IPS-20b (cell line): ENCODE measurements at regions not wholly inside any gene's neighbourhood (a gene's known extent, or its start where the extent isn't known, plus 50 kb on each side); places are given as distances from the start of the nearest gene placed in this dataset.

Source experiments
- H3K27ac ChIP-seq: one replicate; pipeline ENCODE4 v1.5.1; 2013; ENCODE audit warnings: low read length
- H3K27me3 ChIP-seq: 2 replicates; pipeline ENCODE4 v1.6.1; 2013; ENCODE audit warnings: mild to moderate bottlenecking, low read length, inconsistent platforms; ENCODE audit not compliant: insufficient read depth
- H3K36me3 ChIP-seq: 2 replicates; pipeline ENCODE4 v1.6.1; 2013; ENCODE audit warnings: low read depth, mild to moderate bottlenecking, inconsistent platforms, low read length, moderate library complexity; ENCODE audit not compliant: insufficient read depth
- H3K4me1 ChIP-seq: 2 replicates; pipeline ENCODE4 v1.6.1; 2013; ENCODE audit warnings: mild to moderate bottlenecking, control low read depth, inconsistent platforms, low read length, moderate library complexity; ENCODE audit not compliant: insufficient read depth
- H3K4me3 ChIP-seq: 2 replicates; pipeline ENCODE4 v1.5.1; 2013; ENCODE audit warnings: mild to moderate bottlenecking, low read length, inconsistent platforms
- H3K9ac ChIP-seq: 2 replicates; pipeline ENCODE4 v1.6.1; 2013; ENCODE audit warnings: low read depth, mild to moderate bottlenecking, inconsistent platforms, low read length, moderate library complexity
- H3K9me3 ChIP-seq: 2 replicates; pipeline ENCODE4 v1.6.1; 2013; ENCODE audit warnings: mild to moderate bottlenecking, low read depth, low read length, inconsistent platforms; ENCODE audit not compliant: insufficient read depth

DNA sequence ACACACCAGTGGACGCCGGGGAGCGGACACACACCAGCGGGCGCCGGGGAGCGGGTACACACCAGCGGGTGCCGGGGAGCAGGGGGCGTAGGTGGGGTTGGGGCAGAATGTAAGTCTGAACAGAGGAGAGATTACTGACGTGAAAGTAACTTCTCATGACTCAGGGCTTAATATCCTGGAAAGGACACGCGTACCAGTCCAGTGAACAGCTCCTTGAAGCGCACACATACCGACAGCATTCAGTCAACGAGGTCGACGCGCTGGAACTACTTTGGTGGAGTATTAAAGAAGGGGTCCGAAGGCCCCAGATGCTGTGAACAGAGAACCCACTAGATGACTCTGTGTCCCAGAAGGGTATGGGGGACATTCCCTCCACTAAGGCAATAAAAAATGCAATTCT lies 129.6 kb downstream of the ENGASE start:
- Histone ChIP-seq H3K27me3 (no peaks in the 10 kb centered on the region; the same call in 1 of the 2 replicates), H3K27ac (no peak overlapping the region), H3K4me1 (peaks cover 15% of the 10 kb centered on the region; the same call in 1 of the 2 replicates)

DNA sequence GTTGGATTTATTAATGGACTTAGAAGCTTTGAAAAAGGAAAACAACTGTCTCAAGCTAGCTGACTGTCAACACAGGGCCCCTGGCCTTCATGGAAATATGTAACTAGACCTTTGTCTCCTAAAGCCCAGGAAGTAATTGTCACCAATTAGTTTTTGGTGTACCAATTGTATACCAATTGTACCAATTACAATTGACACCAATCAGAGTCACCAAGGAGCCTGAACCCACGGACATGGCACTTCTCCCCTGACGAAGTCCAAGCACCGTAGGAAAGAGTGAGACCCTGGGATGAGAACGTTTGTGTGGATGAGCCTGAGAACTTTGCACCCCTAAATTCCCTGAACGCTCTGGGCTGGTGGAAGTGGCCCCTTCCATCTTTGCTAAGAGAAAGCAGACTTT lies 129.0 kb downstream of the ENGASE start:
- Histone ChIP-seq H3K9ac (no peak overlapping the region), H3K27me3 (no peaks in the 10 kb centered on the region; the same call in 1 of the 2 replicates), H3K4me3 (no peak overlapping the region), H3K4me1 (peaks cover 15% of the 10 kb centered on the region; the same call in 1 of the 2 replicates), H3K27ac (no peak overlapping the region), H3K36me3 (no peaks in the 10 kb centered on the region), H3K9me3 (no peaks in the 10 kb centered on the region)

More for the DNA sequence above, 129.6 kb downstream of the ENGASE start:
- no peaks in the 10 kb centered on the region for H3K9me3 ChIP-seq
- no peak overlapping the region for H3K4me3 ChIP-seq
- H3K9ac ChIP-seq, result no peak overlapping the region
- no peaks in the 10 kb centered on the region for H3K36me3 ChIP-seq

DNA sequence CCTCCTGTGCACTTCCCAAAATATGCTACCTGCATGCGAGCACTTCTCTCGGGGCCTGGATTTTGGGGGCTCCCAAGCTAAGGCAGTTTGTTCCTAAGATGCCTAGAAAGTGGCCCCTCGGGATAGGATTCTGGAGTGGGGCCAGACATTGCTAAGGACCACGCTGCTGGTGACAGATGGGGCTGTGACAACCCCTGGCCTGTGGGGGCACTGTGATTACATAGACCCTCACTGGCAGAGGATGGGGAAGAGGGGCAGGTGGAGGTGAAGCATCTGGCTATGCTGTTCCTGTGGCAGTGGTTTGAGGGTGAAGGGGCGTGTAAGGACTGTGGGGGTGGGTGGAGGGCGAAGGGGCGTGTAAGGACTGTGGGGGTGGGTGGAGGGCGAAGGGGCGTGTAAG lies 128.4 kb downstream of the ENGASE start:
- Histone ChIP-seq H3K4me3 (no peak overlapping the region), H3K9me3 (no peaks in the 10 kb centered on the region), H3K9ac (no peak overlapping the region), H3K27me3 (no peaks in the 10 kb centered on the region; the same call in 1 of the 2 replicates), H3K36me3 (no peaks in the 10 kb centered on the region), H3K27ac (no peak overlapping the region), H3K4me1 (peaks cover 15% of the 10 kb centered on the region; the same call in 1 of the 2 replicates)

DNA sequence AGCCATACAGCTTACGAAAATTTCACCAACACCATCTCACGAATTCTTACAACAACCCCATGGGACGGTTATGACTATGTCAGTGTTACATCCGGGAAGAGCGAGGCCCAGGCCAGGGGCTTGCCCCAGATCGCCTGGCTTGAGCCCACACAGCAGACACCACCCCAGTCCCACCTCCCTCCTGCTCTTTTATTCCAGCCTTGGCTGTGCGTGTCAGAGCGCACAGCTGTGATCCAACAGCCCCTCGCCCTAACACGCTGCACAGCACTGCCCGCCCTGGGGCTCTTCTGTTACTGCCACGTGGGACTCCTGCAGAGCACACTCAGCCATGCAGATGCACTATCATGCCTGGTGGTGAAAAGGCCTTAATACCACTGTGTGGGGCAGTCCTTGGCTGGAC lies 127.9 kb downstream of the ENGASE start:
- Histone ChIP-seq H3K27me3 (no peaks in the 10 kb centered on the region; the same call in 1 of the 2 replicates), H3K9me3 (no peaks in the 10 kb centered on the region), H3K4me1 (peaks cover 15% of the 10 kb centered on the region; the same call in 1 of the 2 replicates), H3K4me3 (no peak overlapping the region), H3K36me3 (no peaks in the 10 kb centered on the region), H3K27ac (no peak overlapping the region), H3K9ac (no peak overlapping the region)

DNA sequence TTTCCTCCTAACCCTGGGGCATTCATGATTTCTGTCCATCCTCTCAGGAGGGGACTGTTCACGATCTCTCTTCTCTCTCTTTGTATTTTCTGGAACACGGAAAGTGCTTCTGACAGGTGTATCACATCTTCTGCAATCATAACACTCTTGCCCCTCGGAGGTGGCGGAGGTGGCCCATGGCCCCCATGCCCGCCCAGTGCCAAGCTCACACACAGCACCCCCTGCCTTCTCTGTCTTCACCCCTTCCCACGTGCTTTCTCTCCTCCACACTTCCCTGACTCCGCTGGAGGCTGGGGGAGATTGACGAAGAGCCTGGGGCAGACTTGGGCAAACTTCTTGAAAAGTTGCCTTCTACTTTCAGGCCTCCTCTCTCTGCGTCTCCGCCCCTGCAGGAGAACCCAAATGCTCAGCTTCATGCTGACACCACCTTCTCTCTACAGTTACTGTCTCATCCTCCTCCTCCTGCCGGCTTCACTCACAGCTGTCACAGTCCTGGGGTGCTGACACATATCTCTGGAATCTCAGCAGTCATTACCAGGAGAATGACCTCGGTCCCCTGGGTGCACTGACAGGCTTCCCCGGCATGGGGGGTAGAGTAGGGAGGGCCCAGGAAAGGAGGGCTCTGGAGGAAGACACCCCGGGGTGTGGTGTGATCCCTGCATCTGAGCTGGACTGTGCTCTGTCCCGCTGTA lies 127.1 kb downstream of the ENGASE start:
- no peaks in the 10 kb centered on the region; the same call in 1 of the 2 replicates for H3K27me3 ChIP-seq
- H3K4me1 ChIP-seq, result peaks cover 15% of the 10 kb centered on the region; the same call in 1 of the 2 replicates
- no peak overlapping the region for H3K9ac ChIP-seq
- H3K27ac ChIP-seq, result no peak overlapping the region
- H3K9me3 ChIP-seq, result no peaks in the 10 kb centered on the region
- no peaks in the 10 kb centered on the region for H3K36me3 ChIP-seq
- H3K4me3 ChIP-seq, result no peak overlapping the region

DNA sequence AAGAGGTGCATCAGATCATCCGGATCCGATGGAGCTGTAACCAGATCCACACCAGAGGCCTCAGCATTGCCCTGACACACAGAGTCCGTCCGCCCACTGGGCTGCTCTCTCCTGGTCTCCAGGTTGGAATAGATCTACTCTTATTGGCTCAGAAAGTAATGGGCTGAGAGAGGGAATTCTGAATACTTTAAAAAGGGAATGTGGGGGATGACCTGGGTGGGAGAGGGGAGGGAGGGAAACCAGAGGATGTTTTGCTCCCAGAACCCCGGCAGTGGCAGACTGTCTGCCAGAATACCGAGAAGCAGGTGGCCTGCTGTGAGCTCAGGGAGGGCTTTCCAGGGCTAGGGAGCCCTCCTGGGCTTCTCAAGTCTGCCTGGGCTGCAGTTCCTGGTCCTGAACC lies 126.5 kb downstream of the ENGASE start:
- Histone ChIP-seq H3K4me1 (peaks cover 15% of the 10 kb centered on the region; the same call in 1 of the 2 replicates), H3K27me3 (no peaks in the 10 kb centered on the region)

DNA sequence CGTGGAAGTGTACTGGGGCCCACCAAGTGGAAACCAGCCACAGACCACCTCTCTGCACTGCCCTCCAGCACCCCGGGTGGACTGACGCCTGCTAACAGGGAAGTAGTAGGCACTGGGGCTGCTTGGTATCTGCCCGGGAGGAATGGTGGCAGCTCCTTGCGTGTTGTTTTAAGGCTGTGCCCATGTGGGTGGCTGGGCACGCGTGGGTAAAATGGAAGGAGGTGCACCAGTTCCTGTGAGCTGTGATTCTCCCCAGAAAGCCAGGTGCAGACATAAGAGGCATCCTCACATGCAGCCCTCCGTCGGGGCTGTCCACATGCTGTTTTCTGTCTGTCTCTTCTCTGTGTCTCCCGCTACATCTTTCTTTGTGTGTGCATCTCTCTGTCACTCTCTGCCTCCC lies 122.3 kb downstream of the ENGASE start:
- Histone ChIP-seq H3K27ac (no peak overlapping the region), H3K9me3 (no peaks in the 10 kb centered on the region), H3K36me3 (no peaks in the 10 kb centered on the region), H3K27me3 (peaks cover 5% of the 10 kb centered on the region), H3K4me3 (no peak overlapping the region), H3K9ac (no peak overlapping the region), H3K4me1 (peaks cover 26% of the 10 kb centered on the region)

More for the DNA sequence above, 126.5 kb downstream of the ENGASE start:
- Histone ChIP-seq H3K9me3 (no peaks in the 10 kb centered on the region), H3K9ac (no peak overlapping the region), H3K36me3 (no peaks in the 10 kb centered on the region), H3K4me3 (no peak overlapping the region), H3K27ac (no peak overlapping the region)

DNA sequence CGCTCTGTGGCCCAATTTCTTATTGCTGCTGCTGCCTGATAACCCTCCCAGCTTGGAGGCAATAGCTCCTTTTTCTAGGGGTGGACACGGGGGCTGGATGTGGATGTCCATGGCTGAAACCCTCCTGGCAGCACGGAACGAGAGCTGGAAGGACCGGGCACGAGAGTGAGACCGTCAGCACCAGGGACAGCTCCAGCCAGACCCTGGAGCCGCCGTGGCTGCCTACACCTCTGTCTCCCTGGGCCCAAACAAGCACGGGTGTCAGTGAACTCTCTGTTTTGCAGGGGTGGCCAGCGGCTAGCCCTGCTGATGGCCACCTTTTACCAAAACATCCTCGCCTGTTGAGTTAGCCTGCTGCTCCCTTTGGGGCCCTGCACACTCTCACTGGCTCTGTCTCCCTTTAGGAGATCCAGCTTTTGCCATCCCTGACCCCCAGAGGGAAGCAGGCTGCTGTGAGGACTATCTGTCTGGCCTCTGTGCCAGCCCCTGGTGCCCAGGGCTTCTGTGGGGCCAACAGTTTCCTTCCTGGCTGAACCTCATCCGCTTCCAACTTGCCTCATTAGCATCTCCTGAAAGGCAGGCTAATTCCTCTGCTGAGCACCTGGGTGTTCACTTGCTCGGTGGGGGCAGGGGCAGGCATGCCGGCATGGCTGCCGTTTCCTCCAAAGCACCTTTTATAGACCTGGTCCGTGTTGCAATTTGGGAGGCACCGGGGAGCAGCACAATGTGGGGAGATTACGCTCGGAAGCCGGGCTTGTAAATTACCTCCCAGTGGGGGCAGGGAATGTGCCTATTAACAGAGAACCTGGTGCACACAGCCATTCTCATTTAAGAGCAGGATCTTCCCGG lies 118.1 kb downstream of the ENGASE start:
- H3K9ac ChIP-seq, result peak overlapping the region; percentile 80; the same call in 1 of the 2 replicates
- H3K4me1 ChIP-seq, result peaks cover 32% of the 10 kb centered on the region
- H3K27ac ChIP-seq, result peak overlapping the region; percentile 96
- no peaks in the 10 kb centered on the region for H3K36me3 ChIP-seq
- peak overlapping the region; percentile 52; the same call in 1 of the 2 replicates for H3K4me3 ChIP-seq
- H3K27me3 ChIP-seq, result peaks cover 23% of the 10 kb centered on the region
- no peaks in the 10 kb centered on the region for H3K9me3 ChIP-seq

DNA sequence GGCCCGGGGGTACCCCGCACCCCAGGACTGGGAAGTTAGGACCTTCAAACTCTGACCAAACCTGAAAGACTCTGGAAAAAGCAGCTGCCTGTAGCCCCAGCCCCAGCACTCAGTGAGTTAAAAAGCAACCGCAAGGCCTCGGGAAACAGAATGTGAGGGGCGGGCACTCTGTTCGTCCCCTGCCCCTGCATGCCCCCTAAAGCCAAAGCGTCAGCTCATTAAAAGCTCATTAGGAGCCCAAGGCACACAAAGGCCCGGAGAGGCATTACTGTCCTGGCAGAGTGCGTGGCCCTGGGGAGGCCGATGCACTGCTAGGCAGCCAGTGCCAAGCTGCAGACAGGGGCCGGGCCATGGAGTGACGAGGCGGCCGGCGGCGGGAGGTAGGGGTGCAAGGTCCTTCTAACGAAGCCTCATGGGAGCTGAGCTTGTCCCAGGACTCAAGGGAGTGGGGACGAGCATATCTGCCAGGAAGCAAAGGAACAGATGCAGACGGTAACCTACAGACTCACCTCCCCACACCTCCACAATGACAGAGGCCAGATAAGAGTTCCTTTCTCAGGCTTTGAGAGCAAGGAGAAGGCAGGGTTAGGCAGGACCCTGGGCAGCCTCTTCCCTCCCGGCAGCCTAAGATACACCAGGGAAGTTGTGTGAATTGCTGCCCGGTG lies 116.8 kb downstream of the ENGASE start:
- peaks cover 31% of the 10 kb centered on the region for H3K27me3 ChIP-seq
- H3K27ac ChIP-seq, result no peak overlapping the region
- peaks cover 32% of the 10 kb centered on the region for H3K4me1 ChIP-seq
- H3K9me3 ChIP-seq, result no peaks in the 10 kb centered on the region
- peak overlapping the region; percentile 80; the same call in 1 of the 2 replicates for H3K9ac ChIP-seq
- no peaks in the 10 kb centered on the region for H3K36me3 ChIP-seq
- H3K4me3 ChIP-seq, result no peak overlapping the region

DNA sequence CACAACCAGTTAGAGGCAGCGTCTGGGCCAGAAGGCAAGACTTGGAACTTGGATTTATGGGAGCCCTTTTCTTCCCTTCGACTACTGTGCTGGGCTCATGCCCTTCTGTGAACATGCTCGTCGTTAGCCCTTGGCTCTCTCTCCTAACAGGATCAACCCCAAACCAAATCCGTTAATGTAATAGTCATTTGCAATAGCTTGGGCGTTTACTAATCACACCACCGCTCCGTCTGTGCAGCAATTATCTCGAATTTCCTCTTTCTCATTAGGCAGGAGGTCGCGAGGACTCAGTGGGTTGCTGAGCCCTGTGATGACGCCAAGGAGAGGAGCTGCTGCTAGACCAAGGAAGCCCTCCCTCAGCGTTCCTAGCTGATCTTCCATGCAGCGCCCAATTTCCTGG lies 114.7 kb downstream of the ENGASE start:
- Histone ChIP-seq H3K9me3 (no peaks in the 10 kb centered on the region), H3K9ac (no peak overlapping the region), H3K27ac (no peak overlapping the region), H3K36me3 (no peaks in the 10 kb centered on the region), H3K4me3 (no peak overlapping the region), H3K27me3 (peaks cover 51% of the 10 kb centered on the region), H3K4me1 (peaks cover 32% of the 10 kb centered on the region)

DNA sequence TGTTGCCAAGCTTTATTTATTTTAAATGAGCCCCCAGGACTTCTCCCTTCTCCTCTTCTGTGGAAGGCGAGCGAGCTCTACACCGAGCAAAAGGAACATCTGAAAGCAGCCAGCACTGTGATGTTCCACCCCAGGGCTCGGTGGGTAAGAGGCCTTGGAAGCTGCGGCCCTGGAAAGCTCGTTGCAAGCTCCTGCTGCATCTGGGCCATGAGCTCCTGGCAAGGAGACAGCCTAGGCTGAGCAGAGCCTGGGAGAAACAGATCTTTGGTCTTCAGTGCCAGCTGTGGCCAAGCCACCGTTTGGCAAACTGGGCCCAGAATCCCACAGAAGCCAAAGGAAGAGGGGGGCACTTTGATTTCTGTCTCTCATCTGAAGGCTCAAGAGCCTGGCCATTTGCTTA lies 114.1 kb downstream of the ENGASE start:
- H3K4me1 ChIP-seq, result peaks cover 28% of the 10 kb centered on the region
- no peaks in the 10 kb centered on the region for H3K9me3 ChIP-seq
- H3K9ac ChIP-seq, result peak overlapping the region; percentile 5; the same call in 1 of the 2 replicates
- H3K27me3 ChIP-seq, result peaks cover 57% of the 10 kb centered on the region
- no peak overlapping the region for H3K4me3 ChIP-seq
- H3K36me3 ChIP-seq, result no peaks in the 10 kb centered on the region
- H3K27ac ChIP-seq, result no peak overlapping the region
